Epithelial cell of esophagus (primary cell): ENCODE measurements at regions not wholly inside any gene's neighbourhood (a gene's known extent, or its start where the extent isn't known, plus 50 kb on each side); places are given as distances from the start of the nearest gene placed in this dataset.
"Not testable (repeated sequence)": the region's sequence is repeated elsewhere in the genome, so short reads cannot be mapped to it uniquely, and the experiment has no call there.

Experiments used
- DNase-seq: peaks from one replicate; pipeline ENCODE4 v3.0.0; 2010; ENCODE audit warnings: low read depth
- H3K4me3 ChIP-seq: 2 replicates; pipeline ENCODE4 v1.5.1; 2011; ENCODE audit warnings: mild to moderate bottlenecking, low read length, control low read depth
- TF ChIP-seq, protein P1 (sequence below): IDR thresholded peaks from 2 replicates; pipeline ENCODE4 v1.5.1; 2011; ENCODE audit warnings: low read depth, mild to moderate bottlenecking, low read length, control low read depth, inconsistent platforms; ENCODE audit not compliant: insufficient read depth; ENCODE audit errors: missing control alignments

DNA sequence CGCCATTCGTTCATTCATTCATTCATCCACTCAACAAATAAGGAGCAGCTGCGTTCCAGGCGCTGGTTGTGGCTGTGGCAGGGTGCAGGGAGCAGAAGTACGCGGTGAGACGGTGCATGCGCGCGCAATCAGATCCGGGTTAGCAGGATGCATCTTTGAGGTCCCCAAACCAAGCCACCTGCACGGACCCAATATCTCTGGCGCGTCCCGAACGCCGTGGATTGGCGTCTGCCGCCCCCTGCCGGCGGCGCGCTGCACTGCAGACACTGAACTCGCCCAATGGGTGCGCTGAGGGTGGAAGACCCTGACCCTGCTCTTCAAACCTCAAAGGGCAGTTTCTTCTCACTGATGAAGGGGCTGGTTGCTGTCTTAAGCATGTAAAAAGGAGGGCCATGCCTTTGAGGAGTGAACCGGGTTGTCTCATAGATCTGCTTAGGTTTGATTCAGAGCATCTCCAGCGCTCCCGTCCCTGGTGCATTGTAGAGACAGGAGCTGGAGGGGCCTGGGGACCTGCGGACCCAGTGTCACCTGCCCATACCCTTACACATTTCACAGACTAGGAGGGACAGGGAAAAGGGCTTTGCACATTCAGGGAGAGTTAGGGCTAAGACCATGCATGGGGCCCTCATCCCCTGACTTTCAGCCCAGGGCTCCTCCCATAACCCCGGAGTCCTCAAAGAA, 102.5 kb downstream of the RAMP3 start:
- no peak overlapping the region for H3K4me3 ChIP-seq
- peak; percentile 24 for DNase-seq
- TF ChIP-seq, protein P1, sequence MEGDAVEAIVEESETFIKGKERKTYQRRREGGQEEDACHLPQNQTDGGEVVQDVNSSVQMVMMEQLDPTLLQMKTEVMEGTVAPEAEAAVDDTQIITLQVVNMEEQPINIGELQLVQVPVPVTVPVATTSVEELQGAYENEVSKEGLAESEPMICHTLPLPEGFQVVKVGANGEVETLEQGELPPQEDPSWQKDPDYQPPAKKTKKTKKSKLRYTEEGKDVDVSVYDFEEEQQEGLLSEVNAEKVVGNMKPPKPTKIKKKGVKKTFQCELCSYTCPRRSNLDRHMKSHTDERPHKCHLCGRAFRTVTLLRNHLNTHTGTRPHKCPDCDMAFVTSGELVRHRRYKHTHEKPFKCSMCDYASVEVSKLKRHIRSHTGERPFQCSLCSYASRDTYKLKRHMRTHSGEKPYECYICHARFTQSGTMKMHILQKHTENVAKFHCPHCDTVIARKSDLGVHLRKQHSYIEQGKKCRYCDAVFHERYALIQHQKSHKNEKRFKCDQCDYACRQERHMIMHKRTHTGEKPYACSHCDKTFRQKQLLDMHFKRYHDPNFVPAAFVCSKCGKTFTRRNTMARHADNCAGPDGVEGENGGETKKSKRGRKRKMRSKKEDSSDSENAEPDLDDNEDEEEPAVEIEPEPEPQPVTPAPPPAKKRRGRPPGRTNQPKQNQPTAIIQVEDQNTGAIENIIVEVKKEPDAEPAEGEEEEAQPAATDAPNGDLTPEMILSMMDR = peak; percentile 97

DNA sequence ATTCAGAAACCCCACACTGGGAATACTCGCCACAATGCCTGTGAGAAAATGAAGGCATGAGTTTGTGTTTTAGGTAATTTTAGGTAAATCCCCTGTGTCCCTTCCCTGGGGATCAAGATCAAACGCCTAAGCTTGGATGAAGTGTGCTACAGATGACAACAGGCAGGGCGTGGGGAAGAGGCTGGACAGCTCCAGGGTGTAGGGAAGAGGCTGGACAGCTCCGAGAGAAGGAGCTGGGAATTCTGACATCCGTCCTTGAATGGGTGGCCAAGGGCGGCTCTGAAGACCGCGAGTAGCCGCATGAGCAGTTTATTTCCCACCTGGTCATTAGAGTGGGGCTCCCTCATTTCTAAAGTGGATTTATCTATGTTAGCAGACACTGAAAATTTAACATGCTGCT, 109.7 kb downstream of the RAMP3 start:
- DNase-seq = peak; percentile 14
- no peak overlapping the region for H3K4me3 ChIP-seq
- TF ChIP-seq, protein P1 = no peak

GRCh38 chr7:45268013-45268412, 110.4 kb downstream of the RAMP3 start:
- TF ChIP-seq, protein P1 = no peak
- H3K4me3 ChIP-seq = no peak overlapping the region
- no peak for DNase-seq

DNA sequence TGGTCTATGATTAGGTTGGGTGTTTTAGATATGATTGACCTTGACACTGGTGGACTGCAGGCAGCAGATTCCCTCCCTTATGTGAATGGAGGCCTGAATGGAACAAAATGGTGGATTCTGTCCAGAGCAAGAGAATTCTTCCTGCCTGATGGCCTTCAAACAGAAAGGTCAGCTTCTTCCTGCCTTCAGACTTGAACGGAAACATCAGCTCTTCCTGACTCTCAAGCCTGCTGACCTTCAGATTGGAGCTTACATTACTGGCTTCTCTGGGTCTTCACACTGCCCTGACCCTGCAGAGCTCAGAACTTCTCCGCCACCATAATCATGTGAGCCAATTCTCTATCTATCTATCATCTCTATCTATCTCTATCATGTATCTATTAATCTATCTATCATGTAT, 111.6 kb downstream of the RAMP3 start:
- TF ChIP-seq, protein P1 = no peak
- H3K4me3 ChIP-seq = no peak overlapping the region
- no peak for DNase-seq

- DNase-seq = no peak
- no peak overlapping the region for H3K4me3 ChIP-seq
- TF ChIP-seq, protein P1 = no peak
Observed at GRCh38 chr7:45278763-45279398, 121.3 kb downstream of the RAMP3 start.

DNA sequence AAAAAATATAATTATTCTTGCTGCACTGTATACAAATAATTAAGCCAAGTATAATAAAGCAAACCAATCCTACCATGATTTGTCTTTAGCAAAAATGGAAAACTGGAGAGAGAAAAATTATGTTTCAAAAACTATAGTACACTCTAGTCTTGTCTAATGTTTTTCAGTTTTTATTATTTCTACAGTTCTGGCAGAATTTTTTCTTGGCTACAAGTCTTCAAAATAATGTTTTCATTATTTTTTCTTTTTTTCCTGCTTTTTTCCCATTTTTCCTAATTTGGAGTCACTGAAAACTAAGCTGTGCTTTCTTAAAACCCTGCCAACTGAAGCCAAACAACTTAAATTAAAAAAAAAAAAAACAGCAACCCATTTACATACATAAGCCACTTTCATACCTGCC, 132.0 kb downstream of the RAMP3 start:
- not testable (repeated sequence) for DNase-seq, H3K4me3 ChIP-seq

GRCh38 chr7:45290880-45291279, 133.3 kb downstream of the RAMP3 start:
- no peak overlapping the region for H3K4me3 ChIP-seq
- TF ChIP-seq, protein P1 = no peak
- no peak for DNase-seq
